ENCODE measurements at regions not wholly inside any gene's neighbourhood (a gene's known extent, or its start where the extent isn't known, plus 50 kb on each side); places are given as distances from the start of the nearest gene placed in this dataset.
"Not testable (repeated sequence)": the region's sequence is repeated elsewhere in the genome, so short reads cannot be mapped to it uniquely, and the experiment has no call there.

- intact Hi-C loops (cut with DNase I; ENCODE audit: low total_unique reads) = no loop called here
- 87 to 98% methylated on average over 5 of the region's 5 CpGs for WGBS, 2 donors
These were observed 131.2 kb upstream of the TGFBR2 start for GRCh38 chr3:30475038-30475808.

GRCh38 chr3:30475809-30476178, 130.6 kb upstream of the TGFBR2 start:
- WGBS, 2 donors = 95 to 97% methylated on average over 2 of the region's 2 CpGs
- DNase-seq (ENCODE audit: low spot score in 2 of 2) = no peak
- intact Hi-C loops (cut with DNase I; ENCODE audit: low total_unique reads) = no loop called here
- TF ChIP-seq CTCF (IDR thresholded peaks at IDR 0.05) (no peak), POLR2A (IDR thresholded peaks at IDR 0.05) (no peak)
- no peak overlapping the region for H3K4me3 ChIP-seq (ENCODE audit: low read depth, poor library complexity, severe bottlenecking)

More at GRCh38 chr3:30475038-30475808, 131.2 kb upstream of the TGFBR2 start:
- H3K4me3 ChIP-seq (ENCODE audit: low read depth, poor library complexity, severe bottlenecking) = no peak overlapping the region
- TF ChIP-seq CTCF (IDR thresholded peaks at IDR 0.05) (no peak), POLR2A (IDR thresholded peaks at IDR 0.05) (no peak)
- DNase-seq (ENCODE audit: low spot score in 2 of 2) = no peak

- WGBS, 2 donors = 72 to 77% methylated on average over 3 of the region's 3 CpGs
- no peak for TF ChIP-seq POLR2A (IDR thresholded peaks at IDR 0.05)
- TF ChIP-seq CTCF (IDR thresholded peaks at IDR 0.05) = no peak
- DNase-seq (ENCODE audit: low spot score in 2 of 2) = no peak
- H3K4me3 ChIP-seq (ENCODE audit: low read depth, poor library complexity, severe bottlenecking) = no peak overlapping the region
- intact Hi-C loops (cut with DNase I; ENCODE audit: low total_unique reads) = no loop called here
These were observed 129.9 kb upstream of the TGFBR2 start for GRCh38 chr3:30476368-30477084.

GRCh38 chr3:30477149-30477921, 129.1 kb upstream of the TGFBR2 start:
- WGBS, 2 donors = 70 to 73% methylated on average over 5 of the region's 5 CpGs
- no peak for TF ChIP-seq CTCF (IDR thresholded peaks at IDR 0.05)
- no peak for TF ChIP-seq POLR2A (IDR thresholded peaks at IDR 0.05)
- DNase-seq (ENCODE audit: low spot score in 2 of 2) = no peak

GRCh38 chr3:30479737-30480136, 126.7 kb upstream of the TGFBR2 start:
- intact Hi-C loops (cut with DNase I; ENCODE audit: low total_unique reads); DNase-seq (ENCODE audit: low spot score in 2 of 2); H3K4me3 ChIP-seq (ENCODE audit: low read depth, poor library complexity, severe bottlenecking): not testable (repeated sequence)
- 49 to 67% methylated on average over 2 of the region's 2 CpGs for whole genome bisulfite sequencing, 2 donors

More at GRCh38 chr3:30477149-30477921, 129.1 kb upstream of the TGFBR2 start:
- intact Hi-C loops (cut with DNase I; ENCODE audit: low total_unique reads) = no loop called here
- no peak overlapping the region for H3K4me3 ChIP-seq (ENCODE audit: low read depth, poor library complexity, severe bottlenecking)

GRCh38 chr3:30480156-30480555, 126.2 kb upstream of the TGFBR2 start:
- H3K4me3 ChIP-seq (ENCODE audit: low read depth, poor library complexity, severe bottlenecking); intact Hi-C loops (cut with DNase I; ENCODE audit: low total_unique reads); DNase-seq (ENCODE audit: low spot score in 2 of 2): not testable (repeated sequence)
- WGBS, 2 donors = 87 to 92% methylated on average over 1 of the region's 1 CpG
